ENCODE measurements at regions not wholly inside any gene's neighbourhood (a gene's known extent, or its start where the extent isn't known, plus 50 kb on each side); places are given as distances from the start of the nearest gene placed in this dataset.

- TF ChIP-seq CTCF (IDR thresholded peaks at IDR 0.05) (no peak), EZH2 (IDR thresholded peaks at IDR 0.05; ENCODE audit: borderline replicate concordance, insufficient read depth, low read depth, low read length, poor library complexity, severe bottlenecking) (no peak)
Observed at GRCh38 chr10:53401536-53401935, 629.0 kb upstream of the MBL2 start.

Measured in B cell (primary cell).